Activated CD4-positive, alpha-beta T cell treated with anti-CD3 and anti-CD28 coated beads for 36 hours (primary cell): ENCODE measurements at regions not wholly inside any gene's neighbourhood (a gene's known extent, or its start where the extent isn't known, plus 50 kb on each side); places are given as distances from the start of the nearest gene placed in this dataset.

Source experiments
- ATAC-seq: fragments of 200-7000 bp; cut with Tn5 transposase; one replicate; pipeline ENCODE4 v1.10.0; 2021; ENCODE audit warnings: mild to moderate bottlenecking, moderate library complexity
- CTCF ChIA-PET: fragments of 350-600 bp; sonication (Branson Sonifier 250); formaldehyde crosslinking; loops from one replicate; lab custom pipeline; 2021; ENCODE audit warnings: antibody characterized with exemption; lab: Charles Lee
- POLR2A ChIA-PET: fragments of 350-600 bp; sonication (Branson Sonifier 250); formaldehyde crosslinking; loops from one replicate; lab custom pipeline; 2021; ENCODE audit warnings: antibody characterized with exemption, inconsistent platforms; lab: Charles Lee
- DNase-seq: peaks from one replicate; pipeline ENCODE4 v3.0.0-alpha.2; 2020
- H3K27ac Mint-ChIP-seq: one replicate; pipeline ENCODE4 v1.8.0; 2021; ENCODE audit warnings: mixed read lengths
- H3K27me3 Mint-ChIP-seq: one replicate; pipeline ENCODE4 v1.8.0; 2021; ENCODE audit warnings: mixed read lengths
- H3K36me3 Mint-ChIP-seq: one replicate; pipeline ENCODE4 v1.8.0; 2021; ENCODE audit warnings: low read depth, mixed read lengths
- H3K4me1 Mint-ChIP-seq: one replicate; pipeline ENCODE4 v1.8.0; 2021; ENCODE audit warnings: mixed read lengths
- H3K4me3 Mint-ChIP-seq: one replicate; pipeline ENCODE4 v1.8.0; 2021; ENCODE audit warnings: mild to moderate bottlenecking, moderate library complexity, mixed read lengths
- H3K9me3 Mint-ChIP-seq: one replicate; pipeline ENCODE4 v1.8.0; 2021; ENCODE audit warnings: low read depth, mixed read lengths
- intact Hi-C, 2 experiments: fragments of 100-400 bp; cut with DNase I in 1 of 2; cut with micrococcal nuclease in 1 of 2; formaldehyde crosslinking; loops; one replicate each; pipeline versions ENCODE4 v1.14.2 to v1.15.1; 2022 to 2024; cut with DNase I, micrococcal nuclease

- H3K36me3 Mint-ChIP-seq: no peaks in the 10 kb centered on the region
- CTCF ChIA-PET: no interaction called here
- POLR2A ChIA-PET: no interaction called here
- H3K9me3 Mint-ChIP-seq: no peaks in the 10 kb centered on the region
- no peak overlapping the region for H3K27ac Mint-ChIP-seq
- intact Hi-C loops: no loop called here
- ATAC-seq: no peak
- no peak overlapping the region for H3K4me3 Mint-ChIP-seq
- H3K27me3 Mint-ChIP-seq: no peaks in the 10 kb centered on the region
- DNase-seq: no peak
- H3K4me1 Mint-ChIP-seq: no peaks in the 10 kb centered on the region
Observed at GRCh38 chr3:24734019-24734418, 239.4 kb upstream of the THRB start.

- no peak for ATAC-seq
- no peaks in the 10 kb centered on the region for H3K4me1 Mint-ChIP-seq
- no peaks in the 10 kb centered on the region for H3K27me3 Mint-ChIP-seq
- DNase-seq: no peak
- no peaks in the 10 kb centered on the region for H3K9me3 Mint-ChIP-seq
- H3K4me3 Mint-ChIP-seq: no peak overlapping the region
- H3K36me3 Mint-ChIP-seq: no peaks in the 10 kb centered on the region
- no peak overlapping the region for H3K27ac Mint-ChIP-seq
- ChIA-PET POLR2A (no interaction called here), CTCF (no interaction called here)
- intact Hi-C loops: no loop called here
Observed at GRCh38 chr3:24736701-24737100, 242.1 kb upstream of the THRB start.

DNA sequence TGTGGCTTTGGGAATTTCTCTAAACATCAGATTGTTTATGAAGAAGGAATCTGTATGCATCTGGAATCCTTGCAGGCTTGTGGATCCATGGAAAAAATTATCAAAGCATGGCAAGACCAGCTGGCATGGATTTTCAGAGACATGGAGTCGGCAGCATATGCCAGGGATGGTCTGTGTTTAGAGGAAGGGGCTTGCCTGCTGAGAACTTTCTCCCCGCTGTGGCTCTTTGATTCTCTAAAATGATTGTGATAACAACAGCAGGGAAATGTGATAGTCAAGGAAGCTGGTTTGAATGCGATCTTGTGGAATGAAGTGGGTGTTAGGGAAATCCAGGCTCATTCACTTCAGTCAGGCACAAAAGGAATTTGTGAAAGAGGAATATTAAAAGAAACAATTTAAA, 245.7 kb upstream of the THRB start:
- H3K4me3 Mint-ChIP-seq: no peak overlapping the region
- DNase-seq (no peak), ATAC-seq (no peak)
- H3K9me3 Mint-ChIP-seq: no peaks in the 10 kb centered on the region
- no peaks in the 10 kb centered on the region for H3K27me3 Mint-ChIP-seq
- intact Hi-C loops: no loop called here
- no peaks in the 10 kb centered on the region for H3K4me1 Mint-ChIP-seq
- no peaks in the 10 kb centered on the region for H3K36me3 Mint-ChIP-seq
- H3K27ac Mint-ChIP-seq: no peak overlapping the region
- POLR2A ChIA-PET: no interaction called here
- CTCF ChIA-PET: interaction anchor here (0.8 kb wide), 1 partner anchor 13 kb away, joined by 3 read pairs; no protein-coding TSS in a partner anchor

GRCh38 chr3:24741506-24741905, 246.9 kb upstream of the THRB start:
- intact Hi-C loops: no loop called here
- H3K27me3 Mint-ChIP-seq: no peaks in the 10 kb centered on the region

DNA sequence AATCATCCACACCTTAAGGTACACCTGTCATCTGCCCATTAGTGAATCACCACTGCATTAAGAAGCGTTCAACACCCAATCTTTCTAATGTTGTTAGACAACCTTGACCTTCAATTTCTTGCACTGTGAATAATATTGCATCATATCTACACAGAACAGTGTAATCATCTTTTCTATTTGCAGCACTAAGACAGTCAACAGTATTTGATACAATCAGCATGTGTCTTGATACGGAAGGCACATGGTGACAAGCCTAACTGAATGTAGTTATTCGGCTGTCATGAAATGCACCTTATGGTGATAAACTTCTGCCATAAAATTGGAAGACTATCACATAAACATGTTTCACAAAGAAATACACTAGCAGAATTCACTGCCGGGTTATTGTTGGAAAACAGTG, 253.9 kb upstream of the THRB start:
- intact Hi-C loops: no loop called here
- no peak for ATAC-seq
- Mint-ChIP-seq H3K4me3 (no peak overlapping the region), H3K9me3 (peaks cover 4% of the 10 kb centered on the region), H3K36me3 (no peaks in the 10 kb centered on the region), H3K4me1 (no peaks in the 10 kb centered on the region), H3K27ac (no peak overlapping the region), H3K27me3 (no peaks in the 10 kb centered on the region)
- ChIA-PET POLR2A (no interaction called here), CTCF (no interaction called here)
- no peak for DNase-seq

More at GRCh38 chr3:24741506-24741905, 246.9 kb upstream of the THRB start:
- Mint-ChIP-seq H3K4me3 (no peak overlapping the region), H3K4me1 (no peaks in the 10 kb centered on the region), H3K36me3 (no peaks in the 10 kb centered on the region), H3K27ac (no peak overlapping the region), H3K9me3 (no peaks in the 10 kb centered on the region)
- CTCF ChIA-PET: interaction anchor here (0.6 kb wide), 1 partner anchor 16 kb away, joined by 3 read pairs; no protein-coding TSS in a partner anchor
- POLR2A ChIA-PET: no interaction called here
- no peak for ATAC-seq
- DNase-seq: no peak

DNA sequence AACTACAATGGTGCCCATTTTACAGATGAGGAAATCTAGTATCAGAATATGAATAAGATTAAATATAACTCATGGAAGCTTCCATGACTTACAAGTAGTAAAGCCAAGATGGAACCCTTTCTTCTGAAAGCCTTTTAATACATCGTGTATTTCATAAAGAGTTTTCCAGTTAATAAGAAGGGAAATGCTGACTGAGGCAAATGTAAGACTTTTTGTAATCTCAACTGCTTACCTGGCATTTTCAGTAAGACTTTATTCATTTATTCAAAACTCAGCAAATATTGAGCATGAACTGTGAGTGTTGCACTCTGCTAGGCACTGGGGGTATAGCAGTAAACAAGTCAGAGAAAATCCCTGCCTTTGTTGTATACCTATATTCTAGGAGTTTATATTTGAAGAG, 256.4 kb upstream of the THRB start:
- Mint-ChIP-seq H3K36me3 (no peaks in the 10 kb centered on the region), H3K9me3 (peaks cover 4% of the 10 kb centered on the region), H3K27me3 (no peaks in the 10 kb centered on the region), H3K4me3 (no peak overlapping the region), H3K27ac (no peak overlapping the region), H3K4me1 (no peaks in the 10 kb centered on the region)
- DNase-seq: no peak
- POLR2A ChIA-PET: no interaction called here
- CTCF ChIA-PET: no interaction called here
- intact Hi-C loops: no loop called here
- no peak for ATAC-seq

- Mint-ChIP-seq H3K27me3 (peaks cover 2% of the 10 kb centered on the region), H3K4me1 (no peaks in the 10 kb centered on the region), H3K36me3 (no peaks in the 10 kb centered on the region), H3K9me3 (peaks cover 6% of the 10 kb centered on the region), H3K27ac (no peak overlapping the region), H3K4me3 (no peak overlapping the region)
- ATAC-seq (no peak), DNase-seq (no peak)
- ChIA-PET CTCF (no interaction called here), POLR2A (no interaction called here)
- intact Hi-C loops: no loop called here
Observed at GRCh38 chr3:24756101-24756888, 261.6 kb upstream of the THRB start.

DNA sequence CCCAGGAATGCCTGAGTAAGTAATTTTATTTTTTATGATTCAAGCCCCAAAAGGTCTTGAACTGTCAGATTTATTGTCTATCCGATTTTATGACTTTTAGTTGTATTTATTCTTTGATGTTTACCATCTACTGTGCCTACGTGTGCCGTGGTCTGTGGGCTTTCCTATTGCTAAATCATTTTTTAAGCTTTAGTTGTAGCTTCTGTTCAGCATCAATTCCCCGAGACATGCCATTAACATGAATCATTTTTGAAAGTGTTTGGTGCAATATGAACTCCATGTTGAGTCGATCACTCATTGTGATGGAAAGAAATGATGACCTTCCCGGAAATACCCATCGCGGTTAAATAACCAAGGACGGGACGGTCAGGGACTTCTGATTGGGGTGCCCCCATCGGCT, 268.7 kb upstream of the THRB start:
- ChIA-PET CTCF (interaction anchor here (0.6 to 0.8 kb wide), 2 partner anchors 25 to 138 kb away, joined by 3 read pairs; no protein-coding TSS in a partner anchor), POLR2A (no interaction called here)
- Mint-ChIP-seq H3K27ac (no peak overlapping the region), H3K9me3 (peaks cover 5% of the 10 kb centered on the region), H3K4me3 (no peak overlapping the region), H3K36me3 (no peaks in the 10 kb centered on the region), H3K4me1 (no peaks in the 10 kb centered on the region), H3K27me3 (no peaks in the 10 kb centered on the region)
- no peak for ATAC-seq
- DNase-seq: no peak
- intact Hi-C loops: no loop called here

- DNase-seq (no peak), ATAC-seq (no peak)
- CTCF ChIA-PET: no interaction called here
- H3K4me1 Mint-ChIP-seq: no peaks in the 10 kb centered on the region
- H3K36me3 Mint-ChIP-seq: no peaks in the 10 kb centered on the region
- no peak overlapping the region for H3K4me3 Mint-ChIP-seq
- no peaks in the 10 kb centered on the region for H3K27me3 Mint-ChIP-seq
- H3K27ac Mint-ChIP-seq: no peak overlapping the region
- POLR2A ChIA-PET: no interaction called here
- intact Hi-C loops: no loop called here
- H3K9me3 Mint-ChIP-seq: peaks cover 6% of the 10 kb centered on the region
Observed at GRCh38 chr3:24764236-24764915, 269.7 kb upstream of the THRB start.

DNA sequence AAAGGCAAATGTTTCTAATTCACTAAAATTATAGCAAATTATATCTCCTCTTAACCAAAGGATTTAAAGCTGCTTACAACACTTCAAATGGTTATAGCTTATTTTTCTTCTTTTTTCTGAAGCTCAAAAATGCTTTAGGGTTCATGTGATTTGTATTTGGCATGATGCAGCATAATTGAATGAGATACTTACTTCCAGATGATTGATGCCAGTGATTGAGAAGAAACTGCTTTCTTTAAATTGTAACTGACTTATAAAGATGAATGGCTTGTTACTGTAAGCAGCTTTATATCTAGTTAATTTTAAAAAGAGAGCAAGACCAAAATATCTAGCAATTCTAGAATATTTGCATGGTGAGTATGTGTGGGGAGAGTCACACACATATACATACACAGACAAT, 270.7 kb upstream of the THRB start:
- Mint-ChIP-seq H3K9me3 (peaks cover 6% of the 10 kb centered on the region), H3K4me3 (no peak overlapping the region), H3K27ac (no peak overlapping the region), H3K4me1 (no peaks in the 10 kb centered on the region), H3K36me3 (no peaks in the 10 kb centered on the region), H3K27me3 (no peaks in the 10 kb centered on the region)
- intact Hi-C loops: no loop called here
- POLR2A ChIA-PET: no interaction called here
- no peak for DNase-seq
- CTCF ChIA-PET: no interaction called here
- no peak for ATAC-seq

- no peak for DNase-seq
- no peak for ATAC-seq
- ChIA-PET POLR2A (no interaction called here), CTCF (no interaction called here)
- Mint-ChIP-seq H3K4me3 (no peak overlapping the region), H3K9me3 (peaks cover 4% of the 10 kb centered on the region), H3K36me3 (no peaks in the 10 kb centered on the region), H3K27ac (no peak overlapping the region), H3K27me3 (no peaks in the 10 kb centered on the region), H3K4me1 (no peaks in the 10 kb centered on the region)
- intact Hi-C loops: loop anchor here in 1 of 2 experiments (5.0 kb wide), 1 partner anchor 262 kb away; no protein-coding TSS in a partner anchor
Observed at GRCh38 chr3:24769918-24770317, 275.3 kb upstream of the THRB start.

GRCh38 chr3:24773798-24774197, 279.1 kb upstream of the THRB start:
- CTCF ChIA-PET: no interaction called here
- Mint-ChIP-seq H3K9me3 (peaks cover 4% of the 10 kb centered on the region), H3K36me3 (no peaks in the 10 kb centered on the region), H3K4me1 (no peaks in the 10 kb centered on the region), H3K4me3 (no peak overlapping the region), H3K27me3 (no peaks in the 10 kb centered on the region), H3K27ac (no peak overlapping the region)
- DNase-seq (peak; percentile 61), ATAC-seq (no peak)
- POLR2A ChIA-PET: no interaction called here
- intact Hi-C loops: loop anchor here (1.0 to 5.0 kb wide), 3 partner anchors 259 to 821 kb away; no protein-coding TSS in a partner anchor
